GM18505 (cell line): ENCODE measurements at regions not wholly inside any gene's neighbourhood (a gene's known extent, or its start where the extent isn't known, plus 50 kb on each side); places are given as distances from the start of the nearest gene placed in this dataset.
A peak's percentile ranks its signal among the peaks of the same experiment; 100 is the strongest.

ENCODE experiments used
- ATAC-seq: cut with Tn5 transposase; IDR thresholded peaks from one replicate; pipeline ENCODE4 v1.9.1; 2021; ENCODE audit not compliant: unreplicated experiment
- POLR2A ChIP-seq: IDR thresholded peaks from 4 replicates; pipeline ENCODE4 v1.6.1; 2011; ENCODE audit warnings: borderline replicate concordance; ENCODE audit not compliant: insufficient read depth, insufficient read length; ENCODE audit errors: extremely low read depth

GRCh38 chr18:25896178-25896780, 194.1 kb downstream of the SS18 start:
- peak; percentile 79 for ATAC-seq
- no peak for TF ChIP-seq POLR2A

GRCh38 chr18:25895518-25895917, 194.9 kb downstream of the SS18 start:
- no peak for ATAC-seq
- no peak for TF ChIP-seq POLR2A

- TF ChIP-seq POLR2A, result no peak
- ATAC-seq, result no peak
Measured at GRCh38 chr18:25886283-25886682, 204.1 kb downstream of the SS18 start.

GRCh38 chr18:25883091-25883490, 207.3 kb downstream of the SS18 start:
- TF ChIP-seq POLR2A, result no peak

GRCh38 chr18:25881149-25881548, 209.3 kb downstream of the SS18 start:
- ATAC-seq, result no peak

More at GRCh38 chr18:25883091-25883490, 207.3 kb downstream of the SS18 start:
- no peak for ATAC-seq

GRCh38 chr18:25880441-25880840, 210.0 kb downstream of the SS18 start:
- no peak for TF ChIP-seq POLR2A
- ATAC-seq, result no peak

More at GRCh38 chr18:25881149-25881548, 209.3 kb downstream of the SS18 start:
- no peak for TF ChIP-seq POLR2A

- no peak for ATAC-seq
- no peak for TF ChIP-seq POLR2A
Measured at GRCh38 chr18:25876330-25876948, 214.0 kb downstream of the SS18 start.

GRCh38 chr18:25875551-25876240, 214.7 kb downstream of the SS18 start:
- no peak for ATAC-seq
- no peak for TF ChIP-seq POLR2A

GRCh38 chr18:25873833-25874232, 216.6 kb downstream of the SS18 start:
- TF ChIP-seq POLR2A, result no peak
- no peak for ATAC-seq

GRCh38 chr18:25866331-25866730, 224.1 kb downstream of the SS18 start:
- no peak for ATAC-seq
- no peak for TF ChIP-seq POLR2A

- no peak for ATAC-seq
- TF ChIP-seq POLR2A, result no peak
Measured at GRCh38 chr18:25862881-25863600, 227.4 kb downstream of the SS18 start.

GRCh38 chr18:25853691-25854433, 236.6 kb downstream of the SS18 start:
- TF ChIP-seq POLR2A, result no peak
- ATAC-seq, result no peak

GRCh38 chr18:25843791-25844190, 246.6 kb downstream of the SS18 start:
- ATAC-seq, result no peak
- TF ChIP-seq POLR2A, result no peak
